ENCODE measurements at regions not wholly inside any gene's neighbourhood (a gene's known extent, or its start where the extent isn't known, plus 50 kb on each side); places are given as distances from the start of the nearest gene placed in this dataset.

- intact Hi-C loops (cut with DNase I), result no loop called here
- DNase-seq (ENCODE audit: low spot score), result no peak
Observed at GRCh38 chr4:10962246-10962645, 277.7 kb upstream of the CLNK start.

GRCh38 chr4:10960389-10960788 is 275.8 kb upstream of the CLNK start:
- intact Hi-C loops (cut with DNase I), result no loop called here

DNA sequence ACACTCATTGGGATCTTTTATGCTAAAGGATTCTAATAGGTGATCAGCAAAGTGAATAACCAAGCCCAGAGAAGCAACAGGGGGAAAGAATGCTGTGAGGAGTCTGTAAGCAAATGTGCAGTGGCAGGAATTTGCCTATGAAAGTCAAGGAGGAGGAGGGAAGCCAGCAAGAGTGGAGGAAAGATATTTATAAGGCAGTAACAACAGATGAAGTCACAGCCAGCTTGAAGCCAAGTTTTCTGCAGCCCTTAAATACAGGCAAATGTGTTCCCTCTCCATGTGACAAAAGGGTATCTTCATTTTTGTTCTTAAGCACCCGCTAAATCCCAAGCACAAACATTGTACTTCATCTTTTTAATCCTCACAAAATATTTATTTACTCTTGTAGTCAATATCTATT is 275.0 kb upstream of the CLNK start:
- intact Hi-C loops (cut with DNase I), result no loop called here
- DNase-seq (ENCODE audit: low spot score), result no peak

More at GRCh38 chr4:10960389-10960788, 275.8 kb upstream of the CLNK start:
- DNase-seq (ENCODE audit: low spot score), result no peak

DNA sequence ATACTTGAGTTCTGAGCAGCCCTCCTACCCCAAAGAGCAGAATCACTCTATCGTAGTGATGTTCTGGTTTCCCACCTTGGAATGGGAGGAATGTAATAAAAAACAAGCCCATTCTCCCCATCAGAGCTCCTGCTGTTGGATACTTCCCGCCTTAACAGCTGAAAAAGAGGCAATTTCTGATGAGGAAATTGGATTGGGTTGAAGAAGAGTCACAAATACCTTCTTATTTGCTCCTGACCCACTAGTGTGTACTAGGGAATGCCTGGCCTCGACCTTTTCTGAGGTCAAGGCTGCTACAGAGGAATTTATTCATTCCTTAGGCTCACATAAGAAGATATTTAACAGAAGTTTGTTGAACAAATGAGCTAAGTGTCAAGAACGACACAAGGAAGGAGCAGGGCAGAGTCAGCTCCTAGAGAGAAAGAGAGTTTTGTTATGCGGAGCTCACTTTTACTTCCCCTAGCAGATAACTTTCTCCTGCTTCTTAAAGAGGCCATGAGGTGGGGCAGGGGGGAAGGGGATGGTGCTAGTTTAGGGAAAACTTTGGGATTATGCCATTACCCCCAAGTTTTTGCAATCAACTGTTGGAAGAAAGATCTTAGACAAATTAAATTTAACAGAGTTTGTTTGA is 273.8 kb upstream of the CLNK start:
- intact Hi-C loops (cut with DNase I), result no loop called here

DNA sequence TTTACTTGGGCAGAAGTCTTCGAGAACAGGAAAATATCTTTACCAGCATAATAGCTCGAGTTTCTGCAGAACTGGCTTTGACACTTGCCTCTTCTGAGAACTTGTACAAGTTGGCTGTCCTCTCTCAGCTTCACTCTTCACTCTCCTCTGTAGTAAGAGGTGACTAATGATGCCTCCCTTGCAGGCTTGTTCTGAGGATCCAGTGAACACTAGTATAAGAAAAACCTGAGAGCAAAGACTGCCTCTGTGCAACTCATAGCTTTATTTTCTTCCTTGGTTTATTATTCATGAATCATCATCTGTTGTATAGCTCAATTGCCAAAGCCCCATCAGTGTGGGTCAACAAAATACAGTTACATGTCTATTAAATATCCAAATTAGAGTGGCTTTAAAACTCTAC is 266.7 kb upstream of the CLNK start:
- DNase-seq (ENCODE audit: low spot score), result no peak
- intact Hi-C loops (cut with DNase I), result no loop called here

More for the DNA sequence above, 273.8 kb upstream of the CLNK start:
- DNase-seq (ENCODE audit: low spot score), result no peak

GRCh38 chr4:10949039-10949733 is 264.6 kb upstream of the CLNK start:
- intact Hi-C loops (cut with DNase I), result no loop called here
- no peak for DNase-seq (ENCODE audit: low spot score)

DNA sequence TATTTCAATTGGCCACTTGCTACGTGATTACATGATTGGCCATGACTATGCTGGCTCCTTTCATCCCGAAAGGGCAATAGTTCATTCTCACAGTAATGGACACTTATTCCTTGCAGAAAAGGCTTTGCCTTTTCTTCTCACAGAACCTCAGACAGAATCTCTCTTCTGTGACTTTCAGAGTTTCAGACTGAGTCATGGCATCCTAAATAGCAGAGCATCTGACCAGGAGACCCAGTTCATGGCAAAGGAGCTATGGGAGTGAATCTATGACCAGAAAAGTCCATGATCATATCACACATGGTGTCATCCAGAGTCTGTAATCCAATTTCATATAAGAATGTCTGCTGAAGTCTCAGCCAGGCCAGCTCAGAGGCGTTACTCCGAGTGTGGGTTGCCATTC is 263.3 kb upstream of the CLNK start:
- DNase-seq (ENCODE audit: low spot score), result no peak
- intact Hi-C loops (cut with DNase I), result no loop called here

- no peak for DNase-seq (ENCODE audit: low spot score)
Observed at GRCh38 chr4:10944321-10944720, 259.8 kb upstream of the CLNK start.

DNA sequence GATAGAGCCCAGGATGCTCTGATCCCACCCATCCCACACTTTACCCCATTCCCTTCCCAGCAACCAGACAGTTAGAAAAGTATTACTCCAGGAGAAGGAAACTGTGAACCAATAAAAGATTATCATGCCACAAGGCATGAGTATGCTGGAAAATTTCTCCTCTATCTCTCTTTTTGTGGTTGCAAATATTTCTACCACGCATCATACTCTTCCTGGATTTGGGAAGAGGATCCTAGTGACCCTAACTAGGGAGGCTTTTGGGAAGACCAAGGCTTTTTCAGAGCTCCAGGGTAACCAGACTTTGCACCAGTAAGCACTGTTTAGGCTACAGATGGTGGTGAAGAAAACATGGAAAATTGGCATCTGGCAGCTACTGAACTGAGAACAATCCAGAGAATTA is 257.6 kb upstream of the CLNK start:
- DNase-seq (ENCODE audit: low spot score), result no peak
- intact Hi-C loops (cut with DNase I), result no loop called here

More at GRCh38 chr4:10944321-10944720, 259.8 kb upstream of the CLNK start:
- intact Hi-C loops (cut with DNase I), result no loop called here

- intact Hi-C loops (cut with DNase I), result no loop called here
- DNase-seq (ENCODE audit: low spot score), result no peak
Observed at GRCh38 chr4:10929818-10930217, 245.2 kb upstream of the CLNK start.

- no peak for DNase-seq (ENCODE audit: low spot score)
- intact Hi-C loops (cut with DNase I), result no loop called here
Observed at GRCh38 chr4:10925996-10926395, 241.4 kb upstream of the CLNK start.

DNA sequence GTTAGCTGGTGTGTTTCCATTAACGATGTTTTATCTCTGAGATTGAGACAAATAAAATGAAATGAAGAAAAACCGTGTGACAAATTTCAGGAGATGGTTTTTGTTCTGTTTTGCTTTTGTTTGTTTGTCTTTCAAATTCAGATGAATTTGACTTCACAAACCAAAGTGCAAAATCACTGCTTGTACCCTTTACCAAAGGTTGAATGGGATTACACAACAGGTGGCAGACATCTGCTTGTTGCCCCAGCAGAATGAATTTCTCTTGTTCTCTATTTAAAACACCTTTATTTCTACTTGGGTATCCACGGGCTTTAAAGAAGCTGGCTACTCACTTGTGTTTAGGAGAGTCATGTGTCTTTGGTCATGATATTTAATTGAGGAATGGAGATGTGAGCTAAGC is 239.7 kb upstream of the CLNK start:
- intact Hi-C loops (cut with DNase I), result no loop called here

GRCh38 chr4:10917566-10917965 is 233.0 kb upstream of the CLNK start:
- intact Hi-C loops (cut with DNase I), result no loop called here
- DNase-seq (ENCODE audit: low spot score), result no peak

More for the DNA sequence above, 239.7 kb upstream of the CLNK start:
- no peak for DNase-seq (ENCODE audit: low spot score)

DNA sequence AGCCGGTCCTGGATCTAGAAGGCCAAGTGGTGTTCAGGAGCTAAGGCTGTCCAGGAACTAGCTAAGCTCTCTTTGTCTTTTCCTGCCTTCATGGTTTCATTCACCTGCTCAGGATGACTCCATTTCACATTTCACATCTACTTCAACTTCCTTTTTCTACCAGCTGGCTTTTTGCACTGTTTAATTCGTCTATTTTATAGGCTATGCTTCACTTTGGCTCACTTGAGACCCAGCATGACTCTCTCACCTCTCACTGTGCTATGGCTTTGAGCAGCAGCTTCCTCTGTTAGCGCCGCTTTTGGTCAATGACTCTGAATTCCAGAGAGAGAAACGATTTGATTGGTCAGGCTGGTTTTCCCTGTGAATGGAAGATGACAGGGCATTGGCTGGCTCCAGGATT is 213.5 kb upstream of the CLNK start:
- DNase-seq (ENCODE audit: low spot score), result no peak
- intact Hi-C loops (cut with DNase I), result no loop called here

DNA sequence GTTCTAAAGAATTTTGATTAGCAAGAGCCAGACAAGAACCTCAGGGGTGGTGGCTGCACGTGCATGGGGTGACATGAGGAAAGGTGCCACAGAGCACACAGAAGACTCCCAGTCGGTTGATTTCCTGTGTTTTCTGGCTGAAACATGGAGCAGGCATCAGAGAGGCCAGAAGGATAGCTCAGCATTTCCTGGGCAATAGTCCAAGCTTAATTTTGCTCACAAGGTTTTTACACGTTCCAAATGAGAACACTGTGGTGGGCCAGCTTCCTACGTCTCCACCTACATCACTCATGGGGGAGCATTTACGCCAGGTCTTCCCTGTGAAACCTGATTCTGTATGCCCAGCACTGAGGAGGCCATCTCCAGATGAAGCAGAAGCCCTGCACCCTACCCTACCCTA is 212.5 kb upstream of the CLNK start:
- no peak for DNase-seq (ENCODE audit: low spot score)
- intact Hi-C loops (cut with DNase I), result no loop called here

- no peak for DNase-seq (ENCODE audit: low spot score)
- intact Hi-C loops (cut with DNase I), result no loop called here
Observed at GRCh38 chr4:10893395-10893794, 208.8 kb upstream of the CLNK start.

DNA sequence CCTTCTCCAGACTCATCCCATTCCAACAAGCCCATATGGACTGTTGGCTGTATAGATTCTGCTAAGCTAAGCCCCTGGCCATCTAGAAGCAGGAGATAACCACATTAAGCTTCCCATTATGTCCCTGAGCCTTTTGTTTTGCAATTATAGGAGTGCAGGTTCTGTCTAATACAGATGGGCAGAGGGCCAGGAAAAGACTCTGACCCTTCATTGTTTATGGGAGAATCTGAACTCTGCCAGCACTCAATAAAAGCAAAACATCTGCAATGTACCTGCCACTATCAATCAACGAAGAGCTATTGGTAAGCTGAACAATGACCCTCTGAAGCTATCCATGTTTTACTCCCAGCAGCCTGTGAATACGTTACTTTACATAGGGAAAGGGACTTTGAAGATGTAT is 207.3 kb upstream of the CLNK start:
- DNase-seq (ENCODE audit: low spot score), result no peak
- intact Hi-C loops (cut with DNase I), result no loop called here

DNA sequence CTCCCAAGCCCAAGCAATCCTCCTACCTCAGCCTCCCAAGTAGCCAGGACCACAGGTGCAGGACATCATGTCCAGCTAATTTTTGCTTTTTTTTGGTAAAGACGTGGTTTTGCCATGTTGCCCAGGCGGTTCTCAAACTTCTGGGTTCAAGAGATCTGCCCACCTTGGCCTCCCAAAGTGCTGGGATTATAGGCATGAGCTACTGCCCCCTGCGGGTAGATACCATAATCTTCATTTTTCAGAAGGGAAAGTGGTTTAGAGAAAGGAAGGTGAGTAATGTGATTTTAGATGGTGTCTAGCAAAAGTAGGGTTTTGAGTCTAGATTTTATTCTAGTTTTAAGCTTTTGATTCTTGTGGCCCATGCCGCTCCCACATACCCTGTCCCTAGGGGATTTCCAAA is 205.3 kb upstream of the CLNK start:
- DNase-seq (ENCODE audit: low spot score), result no peak
- intact Hi-C loops (cut with DNase I), result no loop called here

GRCh38 chr4:10879411-10880110 is 195.0 kb upstream of the CLNK start:
- intact Hi-C loops (cut with DNase I), result no loop called here
- DNase-seq (ENCODE audit: low spot score), result no peak

DNA sequence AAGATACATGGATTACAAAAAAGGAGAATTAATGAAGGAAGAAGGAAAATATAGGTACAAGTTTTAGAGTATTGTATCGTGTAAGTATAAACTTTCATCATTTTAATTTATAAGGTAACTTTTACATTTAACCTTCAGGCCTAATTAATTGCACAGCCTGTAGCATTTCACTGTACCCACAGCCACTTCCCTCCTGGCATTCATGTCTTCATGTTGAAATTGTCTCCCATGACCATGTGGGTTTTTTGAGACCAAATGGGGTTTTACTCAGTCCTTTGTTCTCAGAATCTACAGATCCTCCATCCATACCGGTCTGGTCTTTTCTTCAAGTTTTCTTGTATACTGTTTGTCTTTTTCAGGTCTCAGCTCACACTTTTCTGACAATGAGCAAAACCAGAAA is 194.3 kb upstream of the CLNK start:
- DNase-seq (ENCODE audit: low spot score), result no peak
- intact Hi-C loops (cut with DNase I), result no loop called here

- no peak for DNase-seq (ENCODE audit: low spot score)
Observed at GRCh38 chr4:10877076-10877475, 192.5 kb upstream of the CLNK start.

More at GRCh38 chr4:10877076-10877475, 192.5 kb upstream of the CLNK start:
- intact Hi-C loops (cut with DNase I), result no loop called here

Measured in cardiac septum (tissue), 1 donor.